Omental fat pad (tissue), 3 donors: ENCODE measurements at regions not wholly inside any gene's neighbourhood (a gene's known extent, or its start where the extent isn't known, plus 50 kb on each side); places are given as distances from the start of the nearest gene placed in this dataset.

ENCODE experiments used
- ATAC-seq: fragments of 150-250 bp; one replicate; pipeline ENCODE4 v1.9.1; 2016; ENCODE audit warnings: mild to moderate bottlenecking, moderate library complexity; ENCODE audit not compliant: low FRiP score
- DNase-seq: peaks from one replicate; pipeline ENCODE4 v3.0.0-alpha.2; 2019; ENCODE audit warnings: low spot score
- CTCF ChIP-seq, 3 donors: fragments of 450-650 bp; IDR thresholded peaks; one replicate each; pipeline ENCODE4 v1.5.1; 2016 to 2017; ENCODE audit warnings: antibody characterized with exemption in 3 of 3, mild to moderate bottlenecking in 3 of 3, moderate library complexity in 2 of 3

GRCh38 chr18:26653943-26654615, 105.7 kb upstream of the KCTD1 start:
- DNase-seq (no peak), ATAC-seq (no peak)
- TF ChIP-seq CTCF (IDR thresholded peaks at IDR 0.05): no peak

DNA sequence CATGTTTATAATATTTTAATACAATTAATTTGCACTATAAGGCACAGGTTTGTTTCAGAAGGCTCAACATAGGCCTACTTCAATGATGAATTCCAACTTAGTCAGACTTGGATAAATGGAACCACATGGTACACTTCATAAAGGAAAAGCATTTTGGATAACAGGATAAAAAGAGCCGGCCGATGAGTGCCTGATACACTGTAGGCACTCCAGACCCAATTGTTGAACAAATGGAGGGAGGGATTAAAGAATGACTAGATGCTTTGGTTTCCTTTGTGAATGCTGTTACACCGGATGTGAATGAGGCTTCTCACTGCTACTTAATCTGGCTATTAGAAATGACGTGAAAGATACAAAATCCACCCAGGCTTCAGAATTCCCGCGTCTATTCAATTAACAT, 104.1 kb upstream of the KCTD1 start:
- no peak for TF ChIP-seq CTCF (IDR thresholded peaks at IDR 0.05)
- DNase-seq: no peak
- ATAC-seq: no peak

DNA sequence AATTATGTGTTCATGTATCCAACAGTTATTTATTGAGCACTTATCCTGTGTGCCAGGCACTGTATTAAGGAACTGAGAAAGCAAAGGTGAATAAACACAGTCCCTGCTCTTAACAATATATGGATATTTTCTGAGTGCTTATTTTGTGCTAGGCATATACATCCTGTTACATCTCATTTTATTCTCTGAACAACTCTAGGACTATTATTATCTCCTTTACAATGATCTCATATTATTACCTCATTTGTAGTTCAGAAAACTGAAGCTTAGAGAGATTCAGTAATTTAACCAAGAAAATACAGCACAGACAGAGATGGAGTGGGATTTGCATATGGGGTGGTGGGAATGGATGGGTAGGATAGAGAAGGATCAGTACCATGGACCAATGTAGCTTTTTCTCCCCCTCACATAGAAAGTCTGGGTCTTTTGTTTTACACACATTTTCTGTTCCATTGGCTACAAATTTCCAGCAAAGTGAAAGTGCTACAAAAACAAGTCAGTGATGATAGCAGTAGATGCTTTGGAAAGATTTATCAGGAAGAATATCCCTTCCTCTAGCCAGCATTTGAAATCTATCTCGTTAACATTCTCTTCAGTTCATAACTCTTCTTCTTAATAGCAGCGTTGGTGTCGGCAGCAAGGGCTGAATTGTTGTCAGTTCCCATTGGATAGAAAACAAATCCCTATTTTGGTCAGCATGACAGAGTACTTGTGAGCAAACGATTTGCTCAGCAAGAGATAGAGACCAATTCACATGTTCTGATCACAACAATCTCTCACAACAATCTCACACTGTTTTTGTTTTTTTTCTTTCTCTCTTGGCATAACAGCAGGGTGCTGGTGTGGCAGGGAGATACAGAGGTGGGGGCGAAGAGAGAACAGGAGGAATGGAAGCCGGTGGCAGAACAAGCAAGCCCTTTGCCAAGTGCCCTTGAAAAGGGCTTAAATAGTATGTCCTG, 102.2 kb upstream of the KCTD1 start:
- ATAC-seq: no peak
- no peak for TF ChIP-seq CTCF (IDR thresholded peaks at IDR 0.05)
- no peak for DNase-seq

DNA sequence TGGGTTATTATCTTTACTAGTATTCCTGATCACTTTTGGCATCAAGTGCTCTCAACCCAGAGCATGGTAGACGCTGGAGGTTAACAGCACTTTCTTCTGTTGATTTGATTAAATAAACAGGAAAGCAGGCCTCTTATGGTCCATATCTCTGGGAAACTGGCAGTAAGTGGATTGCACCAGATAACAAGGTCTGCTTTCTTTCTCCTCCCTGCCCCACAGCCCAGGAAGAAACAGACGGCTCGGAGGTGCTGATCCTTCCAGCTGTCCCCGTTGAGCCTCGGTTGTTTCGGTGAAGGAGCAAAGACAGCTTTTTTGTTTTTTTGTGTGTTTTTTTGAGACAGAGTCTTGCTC, 100.8 kb upstream of the KCTD1 start:
- DNase-seq: no peak
- TF ChIP-seq CTCF (IDR thresholded peaks at IDR 0.05): no peak
- ATAC-seq: no peak

DNA sequence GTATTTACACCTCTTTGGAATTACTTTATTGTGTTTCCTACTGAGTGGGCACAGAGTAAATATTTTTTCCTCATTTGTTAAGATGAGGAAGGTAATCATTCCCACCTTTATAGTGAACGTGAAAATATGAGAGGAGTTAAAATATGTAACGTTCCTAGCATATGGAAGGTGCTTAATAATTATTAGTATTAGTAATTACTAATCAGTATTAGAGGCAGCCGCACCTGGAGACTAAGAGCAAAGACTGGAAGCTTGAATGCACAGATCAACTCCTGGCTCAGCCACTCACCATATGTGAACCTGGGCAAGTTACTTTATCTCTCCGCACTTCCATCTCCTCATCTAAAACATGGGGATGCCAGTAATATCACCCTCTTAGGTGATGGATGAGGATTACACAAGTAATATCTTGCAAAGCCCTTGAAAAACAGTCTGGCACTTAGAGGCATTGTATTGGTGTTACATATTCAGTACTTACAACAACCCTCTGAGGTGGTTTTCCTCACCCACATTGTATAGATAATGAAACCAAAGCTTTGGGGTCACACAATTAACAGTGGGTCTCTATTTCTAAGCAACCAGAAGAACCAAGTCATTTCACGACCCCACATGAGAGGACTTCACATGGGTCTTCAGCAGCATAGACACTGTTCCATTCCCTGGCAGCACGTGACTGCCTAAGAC, 100.3 kb upstream of the KCTD1 start:
- no peak for TF ChIP-seq CTCF (IDR thresholded peaks at IDR 0.05)
- DNase-seq (no peak), ATAC-seq (no peak)

DNA sequence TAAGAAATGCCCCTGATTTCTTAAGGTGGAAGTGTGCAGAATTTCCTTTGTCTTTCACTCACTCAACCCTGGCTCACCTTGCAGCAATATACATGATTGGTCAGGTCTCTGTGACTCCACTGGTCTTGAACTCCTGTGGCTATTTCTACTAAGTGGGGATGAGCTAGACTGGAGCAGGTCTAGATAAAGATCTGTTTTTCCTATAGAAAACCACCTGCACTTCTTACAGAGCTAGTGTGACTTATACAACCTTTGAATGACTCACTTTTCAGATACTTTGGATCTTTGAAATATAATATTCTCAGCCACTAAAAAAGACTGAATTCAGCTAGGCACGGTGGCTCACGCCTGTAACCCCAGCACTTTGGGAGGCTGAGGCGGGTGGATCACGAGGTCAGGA, 98.5 kb upstream of the KCTD1 start:
- ATAC-seq (no peak), DNase-seq (no peak)
- no peak for TF ChIP-seq CTCF (IDR thresholded peaks at IDR 0.05)
